ENCODE measurements at regions not wholly inside any gene's neighbourhood (a gene's known extent, or its start where the extent isn't known, plus 50 kb on each side); places are given as distances from the start of the nearest gene placed in this dataset.

DNA sequence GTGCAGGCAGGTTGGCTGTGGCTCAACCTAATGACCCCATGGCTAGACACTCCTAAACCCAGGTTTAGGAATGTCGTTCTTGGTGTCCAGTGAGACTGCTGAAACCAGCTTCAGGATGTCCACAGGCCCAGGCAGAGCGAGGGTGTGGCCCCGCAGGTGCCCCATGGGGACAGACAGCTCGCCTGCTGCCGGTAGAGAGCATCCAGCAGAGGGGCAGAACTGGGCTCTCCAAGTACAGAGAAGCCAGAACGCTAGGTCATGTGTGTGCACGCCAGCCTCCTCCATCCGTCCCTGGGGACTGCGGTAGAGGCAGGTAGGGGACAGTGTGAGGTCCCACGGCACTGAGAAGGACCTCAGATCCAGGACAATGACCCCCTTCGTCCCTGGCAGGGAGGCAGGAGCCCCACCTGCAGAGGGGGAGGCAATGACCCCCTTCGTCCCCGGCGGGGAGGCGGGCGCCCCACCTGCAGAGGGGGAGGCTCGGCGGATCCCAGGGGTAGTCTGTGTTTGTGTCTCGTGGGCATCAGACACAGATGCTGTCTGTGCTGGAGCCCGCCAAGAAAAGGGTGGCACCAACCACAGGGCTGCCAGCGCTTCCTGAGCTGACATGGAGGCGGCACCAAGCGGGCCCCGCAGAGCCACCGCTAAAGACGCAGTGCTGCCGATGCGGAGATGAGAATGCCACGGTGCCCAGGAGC lies 118.4 kb downstream of the FAM53A start:
- no peaks in the 10 kb centered on the region for H3K9me3 Mint-ChIP-seq
- H3K36me3 Mint-ChIP-seq: no peaks in the 10 kb centered on the region
- peaks cover 3 to 6% (median 3%) of the 10 kb centered on the region in 3 donors for H3K4me1 Mint-ChIP-seq
- ChIA-PET POLR2A (no interaction called here), CTCF (interaction anchor here (0.9 kb wide), 1 partner anchor 17 kb away, joined by 3 read pairs; no protein-coding TSS in a partner anchor)
- no peak overlapping the region for H3K4me3 ChIP-seq (ENCODE audit: low read length)
- peaks cover 8 to 13% of the 10 kb centered on the region in 2 donors for H3K27me3 Mint-ChIP-seq
- H3K4me1 ChIP-seq (ENCODE audit: insufficient read depth, low read length): no peaks in the 10 kb centered on the region
- H3K4me3 Mint-ChIP-seq: peak overlapping the region in 6 of 7 donors; percentile 32 to 89 (median 50)
- H3K9me3 ChIP-seq (ENCODE audit: low read length): no peaks in the 10 kb centered on the region
- peak in 2 of 5 donors; percentile 21 to 48 for DNase-seq
- H3K27ac Mint-ChIP-seq: peak overlapping the region in 2 of 8 donors; percentile 43 to 61
- no peaks in the 10 kb centered on the region for H3K27me3 ChIP-seq (ENCODE audit: insufficient read depth, low read length, poor library complexity, severe bottlenecking)
- H3K36me3 ChIP-seq (ENCODE audit: insufficient read depth, low read length): no peaks in the 10 kb centered on the region
- no peak overlapping the region for H3K27ac ChIP-seq (ENCODE audit: low read depth, low read length)

DNA sequence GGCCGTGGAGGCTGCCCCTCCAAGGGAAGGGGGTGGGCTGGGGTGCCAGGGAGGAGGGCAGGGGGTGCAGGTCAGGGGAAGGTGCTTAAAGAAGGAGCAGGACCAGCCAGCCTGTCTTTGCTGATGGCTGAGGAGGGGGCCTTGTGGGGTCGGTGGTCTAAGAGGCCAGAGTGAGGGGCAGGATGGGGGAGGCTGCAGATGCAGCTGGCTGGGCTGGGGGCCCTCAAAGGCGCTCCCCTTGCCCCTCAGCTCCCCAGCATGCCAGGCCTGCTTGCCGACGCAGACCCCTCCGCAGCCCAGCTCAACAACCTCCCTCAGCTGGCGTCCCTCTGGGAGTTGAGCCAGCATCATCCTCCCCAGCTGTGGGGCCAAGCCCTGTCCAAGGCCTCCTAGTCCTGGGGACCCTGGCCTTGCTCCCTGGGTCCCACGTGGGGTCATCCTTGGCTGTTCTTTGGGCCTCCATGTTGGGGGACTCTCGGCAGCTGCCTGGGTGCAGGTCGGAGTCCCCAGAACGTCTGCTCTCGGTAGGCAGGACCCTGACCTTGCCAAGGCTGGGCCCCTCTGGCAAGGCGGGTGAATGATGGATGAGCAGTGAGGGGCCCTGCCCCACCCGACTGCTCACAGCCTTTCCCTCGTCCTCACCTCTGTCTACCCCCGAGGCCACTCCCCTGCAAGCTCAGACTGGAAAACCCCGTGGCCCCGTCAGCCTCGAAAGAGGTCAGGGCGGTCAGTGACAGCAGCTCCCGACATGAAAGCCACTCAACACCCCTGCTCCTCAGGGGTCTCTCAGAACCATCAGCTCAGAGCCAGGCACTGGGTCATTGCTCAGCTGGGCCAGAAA lies 119.4 kb downstream of the FAM53A start:
- Mint-ChIP-seq H3K4me1 (peaks cover 3 to 6% (median 3%) of the 10 kb centered on the region in 3 donors), H3K27me3 (peaks cover 8 to 13% of the 10 kb centered on the region in 2 donors), H3K27ac (no peak overlapping the region), H3K9me3 (no peaks in the 10 kb centered on the region), H3K4me3 (no peak overlapping the region), H3K36me3 (no peaks in the 10 kb centered on the region)
- ChIA-PET POLR2A (no interaction called here), CTCF (interaction anchor here (0.8 to 1.5 kb wide), 2 partner anchors 15 to 40 kb away, joined by 3 to 4 read pairs; no protein-coding TSS in a partner anchor)
- Histone ChIP-seq H3K9me3 (ENCODE audit: low read length) (no peaks in the 10 kb centered on the region), H3K27me3 (ENCODE audit: insufficient read depth, low read length, poor library complexity, severe bottlenecking) (no peaks in the 10 kb centered on the region), H3K27ac (ENCODE audit: low read depth, low read length) (no peak overlapping the region), H3K4me1 (ENCODE audit: insufficient read depth, low read length) (no peaks in the 10 kb centered on the region), H3K36me3 (ENCODE audit: insufficient read depth, low read length) (no peaks in the 10 kb centered on the region), H3K4me3 (ENCODE audit: low read length) (no peak overlapping the region)
- DNase-seq: no peak

DNA sequence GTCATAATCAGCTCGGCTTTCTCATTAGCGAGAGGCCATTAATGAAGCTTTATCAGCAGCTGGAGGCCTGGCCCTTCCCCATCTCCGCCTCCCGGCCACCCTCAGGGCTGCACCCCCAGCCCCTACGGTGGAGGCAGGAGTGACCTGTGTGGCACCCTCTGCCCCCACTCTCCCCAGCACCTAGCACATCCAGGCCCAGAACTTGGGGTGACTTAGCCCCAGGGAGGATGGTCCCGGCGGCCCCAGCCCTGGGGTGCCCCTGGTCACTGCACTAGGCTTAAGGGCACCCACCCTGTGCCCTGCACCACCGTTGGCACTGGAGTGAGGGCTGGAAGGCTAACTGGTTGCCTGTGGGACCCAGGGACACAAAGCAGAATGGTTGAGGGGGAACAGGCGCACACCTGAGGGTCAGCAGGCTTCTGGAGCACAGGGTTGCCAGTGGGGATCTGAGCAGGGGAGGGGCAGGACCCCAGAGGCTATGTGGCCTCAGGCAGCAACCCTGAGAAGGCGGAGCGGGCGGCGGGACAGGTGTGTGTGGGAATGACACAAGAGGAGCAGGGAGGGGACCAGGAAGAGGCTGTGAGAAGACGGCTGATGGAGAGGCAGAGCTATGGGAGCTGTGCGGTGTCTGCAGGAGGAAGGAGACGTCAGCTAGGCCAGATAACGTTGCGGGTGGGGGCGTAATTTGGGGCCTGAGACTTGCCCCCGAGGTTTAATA lies 120.2 kb downstream of the FAM53A start:
- no peak overlapping the region for H3K4me3 Mint-ChIP-seq
- H3K27ac ChIP-seq (ENCODE audit: low read depth, low read length): no peak overlapping the region
- POLR2A ChIA-PET: no interaction called here
- DNase-seq: no peak
- H3K27ac Mint-ChIP-seq: no peak overlapping the region
- no peaks in the 10 kb centered on the region for H3K36me3 ChIP-seq (ENCODE audit: insufficient read depth, low read length)
- H3K4me3 ChIP-seq (ENCODE audit: low read length): no peak overlapping the region
- H3K4me1 ChIP-seq (ENCODE audit: insufficient read depth, low read length): no peaks in the 10 kb centered on the region
- no peaks in the 10 kb centered on the region for H3K36me3 Mint-ChIP-seq
- no peaks in the 10 kb centered on the region for H3K27me3 ChIP-seq (ENCODE audit: insufficient read depth, low read length, poor library complexity, severe bottlenecking)
- CTCF ChIA-PET: interaction anchor here (1.5 kb wide), 1 partner anchor 15 kb away, joined by 4 read pairs; no protein-coding TSS in a partner anchor
- H3K4me1 Mint-ChIP-seq: peaks cover 3 to 6% (median 3%) of the 10 kb centered on the region in 3 donors
- H3K27me3 Mint-ChIP-seq: peaks cover 3 to 13% of the 10 kb centered on the region in 2 donors
- no peaks in the 10 kb centered on the region for H3K9me3 ChIP-seq (ENCODE audit: low read length)
- no peaks in the 10 kb centered on the region for H3K9me3 Mint-ChIP-seq

DNA sequence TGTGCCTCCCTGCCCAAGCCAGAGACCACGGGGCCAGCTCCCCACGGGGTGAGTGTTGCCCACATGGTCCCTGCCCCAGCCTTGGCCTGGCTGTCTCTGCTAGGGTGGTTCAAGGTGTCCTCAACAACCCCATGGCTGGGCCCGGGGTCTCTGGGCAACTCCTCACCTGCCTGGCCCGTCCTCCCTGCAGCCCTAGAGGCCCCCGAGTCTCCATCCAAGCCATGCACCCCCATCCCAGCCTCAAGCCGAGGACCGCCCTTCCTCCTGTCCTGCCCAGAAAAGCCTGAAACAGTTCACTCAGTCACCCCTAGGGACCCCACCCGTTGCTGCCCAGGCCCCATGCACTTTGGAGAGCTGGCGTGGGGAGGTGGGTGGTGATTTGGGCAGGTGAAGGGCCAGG lies 120.9 kb downstream of the FAM53A start:
- Histone ChIP-seq H3K27ac (ENCODE audit: low read depth, low read length) (no peak overlapping the region), H3K4me1 (ENCODE audit: insufficient read depth, low read length) (no peaks in the 10 kb centered on the region), H3K27me3 (ENCODE audit: insufficient read depth, low read length, poor library complexity, severe bottlenecking) (no peaks in the 10 kb centered on the region), H3K36me3 (ENCODE audit: insufficient read depth, low read length) (no peaks in the 10 kb centered on the region), H3K9me3 (ENCODE audit: low read length) (no peaks in the 10 kb centered on the region), H3K4me3 (ENCODE audit: low read length) (no peak overlapping the region)
- ChIA-PET CTCF (interaction anchor here (1.1 kb wide), 1 partner anchor 15 kb away, joined by 3 read pairs; no protein-coding TSS in a partner anchor), POLR2A (no interaction called here)
- H3K27ac Mint-ChIP-seq: no peak overlapping the region
- H3K4me1 Mint-ChIP-seq: peaks cover 3 to 6% (median 3%) of the 10 kb centered on the region in 3 donors
- peaks cover 3 to 13% of the 10 kb centered on the region in 2 donors for H3K27me3 Mint-ChIP-seq
- DNase-seq: no peak
- no peak overlapping the region for H3K4me3 Mint-ChIP-seq
- H3K9me3 Mint-ChIP-seq: no peaks in the 10 kb centered on the region
- no peaks in the 10 kb centered on the region for H3K36me3 Mint-ChIP-seq

DNA sequence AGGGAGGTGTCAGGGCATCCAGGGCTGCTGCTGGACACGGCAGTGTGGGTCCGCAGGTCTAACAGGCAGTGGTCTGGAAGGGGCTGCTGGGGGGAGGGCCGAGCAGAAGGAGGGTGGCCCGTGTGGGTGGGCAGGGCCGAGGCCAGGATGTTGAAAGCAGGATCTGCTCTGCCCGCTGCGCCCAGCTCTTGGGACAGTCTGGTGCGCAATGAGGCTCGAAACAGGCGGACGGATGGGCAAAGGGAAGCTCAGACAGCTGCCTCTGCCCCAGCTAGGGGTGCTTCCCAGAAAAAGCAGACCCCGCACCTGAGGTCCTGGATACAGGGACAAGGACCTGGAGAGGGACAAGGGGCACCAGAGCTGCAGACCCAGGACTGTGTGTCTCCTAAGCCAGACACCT lies 121.3 kb downstream of the FAM53A start:
- DNase-seq: no peak
- Mint-ChIP-seq H3K27me3 (peaks cover 3 to 13% of the 10 kb centered on the region in 2 donors), H3K27ac (no peak overlapping the region), H3K4me1 (peaks cover 3 to 6% (median 3%) of the 10 kb centered on the region in 3 donors), H3K36me3 (no peaks in the 10 kb centered on the region), H3K9me3 (no peaks in the 10 kb centered on the region), H3K4me3 (no peak overlapping the region)
- Histone ChIP-seq H3K27me3 (ENCODE audit: insufficient read depth, low read length, poor library complexity, severe bottlenecking) (no peaks in the 10 kb centered on the region), H3K36me3 (ENCODE audit: insufficient read depth, low read length) (no peaks in the 10 kb centered on the region), H3K4me3 (ENCODE audit: low read length) (no peak overlapping the region), H3K4me1 (ENCODE audit: insufficient read depth, low read length) (no peaks in the 10 kb centered on the region), H3K27ac (ENCODE audit: low read depth, low read length) (no peak overlapping the region), H3K9me3 (ENCODE audit: low read length) (no peaks in the 10 kb centered on the region)
- ChIA-PET POLR2A (no interaction called here), CTCF (interaction anchor here (1.1 kb wide), 1 partner anchor 14 kb away, joined by 3 read pairs; no protein-coding TSS in a partner anchor)

DNA sequence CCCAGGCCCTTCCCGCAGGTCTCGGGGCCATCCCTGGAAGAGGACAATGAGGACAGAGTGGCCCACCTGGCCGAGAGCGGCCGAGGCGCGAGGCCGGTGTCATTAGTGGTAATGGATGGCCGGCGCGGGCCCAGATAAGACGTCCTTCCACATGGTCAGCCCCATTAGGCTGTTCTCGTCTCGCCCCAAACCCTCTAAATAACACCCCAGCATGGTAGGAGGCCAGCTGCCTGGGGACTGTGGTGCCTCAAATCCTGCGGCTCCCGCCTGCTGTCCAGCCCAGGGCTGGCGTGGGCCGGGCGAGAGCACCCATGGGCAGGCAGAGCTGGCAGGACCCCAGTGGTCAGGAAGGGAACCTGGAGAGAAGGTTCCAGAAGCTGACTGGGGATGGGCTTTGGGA lies 121.7 kb downstream of the FAM53A start:
- H3K9me3 ChIP-seq (ENCODE audit: low read length): no peaks in the 10 kb centered on the region
- Mint-ChIP-seq H3K36me3 (no peaks in the 10 kb centered on the region), H3K4me1 (peaks cover 3 to 6% (median 3%) of the 10 kb centered on the region in 3 donors), H3K27me3 (peaks cover 3 to 13% of the 10 kb centered on the region in 2 donors), H3K9me3 (no peaks in the 10 kb centered on the region), H3K4me3 (no peak overlapping the region), H3K27ac (no peak overlapping the region)
- CTCF ChIA-PET: interaction anchor here (1.1 kb wide), 1 partner anchor 14 kb away, joined by 3 read pairs; no protein-coding TSS in a partner anchor
- no peak for DNase-seq
- POLR2A ChIA-PET: no interaction called here
- H3K27ac ChIP-seq (ENCODE audit: low read depth, low read length): no peak overlapping the region
- H3K36me3 ChIP-seq (ENCODE audit: insufficient read depth, low read length): no peaks in the 10 kb centered on the region
- no peak overlapping the region for H3K4me3 ChIP-seq (ENCODE audit: low read length)
- no peaks in the 10 kb centered on the region for H3K4me1 ChIP-seq (ENCODE audit: insufficient read depth, low read length)
- H3K27me3 ChIP-seq (ENCODE audit: insufficient read depth, low read length, poor library complexity, severe bottlenecking): no peaks in the 10 kb centered on the region

DNA sequence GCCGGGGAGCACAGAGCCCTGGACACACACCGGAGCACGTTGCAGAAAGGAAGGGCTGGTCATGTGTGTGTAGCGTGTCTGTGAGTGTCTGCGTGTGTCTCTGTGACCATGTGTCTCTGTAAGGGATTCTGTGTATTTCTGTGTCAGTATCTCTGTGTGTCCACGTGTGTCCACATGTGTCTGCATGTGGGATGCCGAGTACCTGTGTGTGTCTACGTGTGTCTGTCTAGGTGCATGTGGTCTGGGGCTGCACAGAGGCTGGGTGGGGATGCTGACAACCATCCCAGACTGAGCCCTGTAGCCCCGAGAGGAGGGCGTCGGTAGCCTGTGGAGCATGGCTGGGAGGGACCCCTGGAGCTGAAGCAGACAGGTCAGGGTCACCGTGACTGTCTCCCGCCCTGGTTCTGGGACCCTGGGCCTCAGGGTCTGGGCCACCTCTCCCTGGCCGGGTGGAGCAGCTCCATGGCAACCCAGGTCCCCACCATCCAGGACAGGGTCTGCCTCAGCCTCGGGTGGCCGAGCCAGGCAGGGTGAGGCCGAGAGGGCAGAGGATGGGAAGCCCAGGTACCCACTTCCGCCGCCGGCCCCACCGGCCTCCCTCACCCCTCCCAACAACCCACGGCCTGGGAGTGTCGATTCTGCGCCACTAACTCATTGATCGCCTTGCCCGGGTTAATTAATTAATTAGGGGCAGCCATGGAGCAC lies 122.7 kb downstream of the FAM53A start:
- Histone ChIP-seq H3K27ac (ENCODE audit: low read depth, low read length) (no peak overlapping the region), H3K9me3 (ENCODE audit: low read length) (no peaks in the 10 kb centered on the region), H3K4me1 (ENCODE audit: insufficient read depth, low read length) (no peaks in the 10 kb centered on the region), H3K27me3 (ENCODE audit: insufficient read depth, low read length, poor library complexity, severe bottlenecking) (peaks cover 5% of the 10 kb centered on the region), H3K4me3 (ENCODE audit: low read length) (no peak overlapping the region), H3K36me3 (ENCODE audit: insufficient read depth, low read length) (no peaks in the 10 kb centered on the region)
- Mint-ChIP-seq H3K4me3 (no peak overlapping the region), H3K36me3 (no peaks in the 10 kb centered on the region), H3K4me1 (peaks cover 3 to 6% (median 3%) of the 10 kb centered on the region in 3 donors), H3K27me3 (peaks cover 8 to 18% of the 10 kb centered on the region in 2 donors), H3K9me3 (no peaks in the 10 kb centered on the region), H3K27ac (peak overlapping the region in 1 of 8 donors; percentile 74)
- DNase-seq: no peak
- ChIA-PET CTCF (no interaction called here), POLR2A (no interaction called here)

All from CD8-positive, alpha-beta memory T cell (primary cell).